ENCODE measurements at regions not wholly inside any gene's neighbourhood (a gene's known extent, or its start where the extent isn't known, plus 50 kb on each side); places are given as distances from the start of the nearest gene placed in this dataset.

DNA sequence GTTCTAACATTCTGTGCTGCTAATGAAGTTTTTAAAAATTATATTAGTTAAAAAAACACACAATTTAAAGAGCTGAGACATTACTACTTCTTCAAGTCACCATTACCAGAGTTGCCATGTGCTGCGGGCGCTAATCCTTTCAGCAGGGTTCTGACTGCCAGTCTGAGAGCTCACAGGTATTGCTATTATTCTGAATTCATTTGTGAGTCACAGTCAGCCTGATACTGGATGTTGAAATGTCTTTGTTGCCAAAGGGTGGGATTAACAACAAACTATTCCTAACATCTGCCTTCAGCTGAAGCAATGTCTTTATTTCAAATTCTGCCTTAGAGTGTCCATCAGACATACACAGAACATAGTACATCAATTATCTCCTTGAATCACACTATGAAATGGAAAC is 197.1 kb upstream of the FGF13 start:
- in situ Hi-C loops (cut with HindIII; ENCODE audit: extremely low pct_ligation_motif_present, low pct_unique_long_range_greater_than_20kb), result no loop called here
- FAIRE-seq, result no peak
- H2AFZ ChIP-seq (ENCODE audit: low read length), result no peak overlapping the region

More for the DNA sequence above, 197.1 kb upstream of the FGF13 start:
- TF ChIP-seq ZNF430 (CRISPR knock-in tag; IDR thresholded peaks at IDR 0.05) (no peak), SOX13 (IDR thresholded peaks at IDR 0.05) (no peak), SOX13 (CRISPR knock-in tag; conservative IDR thresholded peaks at IDR 0.05 in 1 of 2, IDR thresholded peaks at IDR 0.05 in 1 of 2) (no peak), MTA1 (CRISPR knock-in tag; IDR thresholded peaks at IDR 0.05; ENCODE audit: borderline replicate concordance) (no peak), ETV6 (CRISPR knock-in tag; conservative IDR thresholded peaks at IDR 0.05) (no peak), MBNL3 (CRISPR knock-in tag; conservative IDR thresholded peaks at IDR 0.05) (no peak), NAIF1 (CRISPR knock-in tag; IDR thresholded peaks at IDR 0.05; ENCODE audit: borderline replicate concordance) (no peak), NCOA2 (CRISPR knock-in tag; IDR thresholded peaks at IDR 0.05) (no peak), JARID2 (CRISPR knock-in tag; IDR thresholded peaks at IDR 0.05; ENCODE audit: insufficient replicate concordance) (no peak), ZNF160 (CRISPR knock-in tag; IDR thresholded peaks at IDR 0.05) (no peak), SIX1 (CRISPR knock-in tag; IDR thresholded peaks at IDR 0.05; ENCODE audit: borderline replicate concordance) (no peak), ZNF143 (CRISPR knock-in tag; IDR thresholded peaks at IDR 0.05) (no peak), KDM5B (CRISPR knock-in tag; IDR thresholded peaks at IDR 0.05; ENCODE audit: borderline replicate concordance) (no peak), HCFC1 (IDR thresholded peaks at IDR 0.05; ENCODE audit: low read depth, low read length) (no peak)
- TF ChIP-seq, protein P1, sequence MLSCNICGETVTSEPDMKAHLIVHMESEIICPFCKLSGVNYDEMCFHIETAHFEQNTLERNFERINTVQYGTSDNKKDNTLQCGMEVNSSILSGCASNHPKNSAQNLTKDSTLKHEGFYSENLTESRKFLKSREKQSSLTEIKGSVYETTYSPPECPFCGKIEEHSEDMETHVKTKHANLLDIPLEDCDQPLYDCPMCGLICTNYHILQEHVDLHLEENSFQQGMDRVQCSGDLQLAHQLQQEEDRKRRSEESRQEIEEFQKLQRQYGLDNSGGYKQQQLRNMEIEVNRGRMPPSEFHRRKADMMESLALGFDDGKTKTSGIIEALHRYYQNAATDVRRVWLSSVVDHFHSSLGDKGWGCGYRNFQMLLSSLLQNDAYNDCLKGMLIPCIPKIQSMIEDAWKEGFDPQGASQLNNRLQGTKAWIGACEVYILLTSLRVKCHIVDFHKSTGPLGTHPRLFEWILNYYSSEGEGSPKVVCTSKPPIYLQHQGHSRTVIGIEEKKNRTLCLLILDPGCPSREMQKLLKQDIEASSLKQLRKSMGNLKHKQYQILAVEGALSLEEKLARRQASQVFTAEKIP (CRISPR knock-in tag; IDR thresholded peaks at IDR 0.05; ENCODE audit: borderline replicate concordance), result no peak
- ChIA-PET CTCF (ENCODE audit: low intra/inter-chr PET ratio, low total read pairs) (no interaction called here), POLR2A (no interaction called here)
- no peaks in the 10 kb centered on the region for H4K20me1 ChIP-seq (ENCODE audit: insufficient read depth, low read length)
- DNase-seq (ENCODE audit: low spot score), result no peak
- intact Hi-C loops (cut with micrococcal nuclease; ENCODE audit: unreplicated experiment), result no loop called here
- no peak overlapping the region for H3K9ac ChIP-seq (ENCODE audit: insufficient read depth, low read depth, low read length)
- H3K79me2 ChIP-seq (ENCODE audit: insufficient read depth, low read length), result no peaks in the 10 kb centered on the region
- no peak overlapping the region for H3K4me2 ChIP-seq (ENCODE audit: low read depth, low read length)
- H3K4me1 ChIP-seq (ENCODE audit: insufficient read depth, low read length), result no peaks in the 10 kb centered on the region
- no peak for ATAC-seq
- no peak overlapping the region for H3K27ac ChIP-seq (ENCODE audit: extremely low read length, insufficient read depth, low read length)
- no peaks in the 10 kb centered on the region for H3K36me3 ChIP-seq (replicated peaks in 1 of 2; ENCODE audit: control insufficient read depth in 1 of 2, insufficient read depth in 2 of 2, low read length in 2 of 2)
- BruUV-seq (replicated peaks), result no TSS peak
- peaks cover 5% of the 10 kb centered on the region; the same call in 1 of the 2 replicates for H3K9me3 ChIP-seq (ENCODE audit: low read length)
- H3K4me3 ChIP-seq (replicated peaks in 1 of 3; ENCODE audit: insufficient read depth in 1 of 3, low read depth in 2 of 3, low read length in 3 of 3), result no peak overlapping the region
- no CpG with 5 or more reads among the region's 2 CpGs for WGBS (ENCODE audit: low lambda C conversion rate)
- H3K27me3 ChIP-seq (ENCODE audit: control insufficient read depth in 1 of 2, insufficient read depth in 2 of 2, low read length in 2 of 2), result no peaks in the 10 kb centered on the region

All from HepG2 (cell line).